ENCODE measurements at regions not wholly inside any gene's neighbourhood (a gene's known extent, or its start where the extent isn't known, plus 50 kb on each side); places are given as distances from the start of the nearest gene placed in this dataset.

GRCh38 chr21:28263974-28264373 lies 728.7 kb downstream of the LTN1 start:
- no peak for DNase-seq (ENCODE audit: extremely low read depth in 1 of 2, low read depth in 1 of 2)

GRCh38 chr21:28261298-28261697 lies 731.4 kb downstream of the LTN1 start:
- no peak for DNase-seq (ENCODE audit: extremely low read depth in 1 of 2, low read depth in 1 of 2)

GRCh38 chr21:28257276-28257675 lies 735.4 kb downstream of the LTN1 start:
- no peak for DNase-seq (ENCODE audit: extremely low read depth in 1 of 2, low read depth in 1 of 2)

- DNase-seq (ENCODE audit: extremely low read depth in 1 of 2, low read depth in 1 of 2), result no peak
Observed at GRCh38 chr21:28256837-28257236, 735.8 kb downstream of the LTN1 start.

- no peak for DNase-seq (ENCODE audit: extremely low read depth in 1 of 2, low read depth in 1 of 2)
Observed at GRCh38 chr21:28256420-28256831, 736.3 kb downstream of the LTN1 start.

GRCh38 chr21:28253961-28254360 lies 738.7 kb downstream of the LTN1 start:
- no peak for DNase-seq (ENCODE audit: extremely low read depth in 1 of 2, low read depth in 1 of 2)

- no peak for DNase-seq (ENCODE audit: extremely low read depth in 1 of 2, low read depth in 1 of 2)
Observed at GRCh38 chr21:28253338-28253737, 739.3 kb downstream of the LTN1 start.

- DNase-seq (ENCODE audit: extremely low read depth in 1 of 2, low read depth in 1 of 2), result no peak
Observed at GRCh38 chr21:28252928-28253327, 739.7 kb downstream of the LTN1 start.

- DNase-seq (ENCODE audit: extremely low read depth in 1 of 2, low read depth in 1 of 2), result no peak
Observed at GRCh38 chr21:28250946-28251345, 741.7 kb downstream of the LTN1 start.

GRCh38 chr21:28247454-28248020 lies 745.1 kb downstream of the LTN1 start:
- DNase-seq (ENCODE audit: extremely low read depth in 1 of 2, low read depth in 1 of 2), result no peak

- no peak for DNase-seq (ENCODE audit: extremely low read depth in 1 of 2, low read depth in 1 of 2)
Observed at GRCh38 chr21:28240586-28240985, 752.1 kb downstream of the LTN1 start.

- no peak for DNase-seq (ENCODE audit: extremely low read depth in 1 of 2, low read depth in 1 of 2)
Observed at GRCh38 chr21:28239340-28239739, 753.3 kb downstream of the LTN1 start.

- no peak for DNase-seq (ENCODE audit: extremely low read depth in 1 of 2, low read depth in 1 of 2)
Observed at GRCh38 chr21:28237661-28238060, 755.0 kb downstream of the LTN1 start.

GRCh38 chr21:28235169-28235895 lies 757.3 kb downstream of the LTN1 start:
- no peak for DNase-seq (ENCODE audit: extremely low read depth in 1 of 2, low read depth in 1 of 2)

GRCh38 chr21:28234326-28234725 lies 758.4 kb downstream of the LTN1 start:
- DNase-seq (ENCODE audit: extremely low read depth in 1 of 2, low read depth in 1 of 2), result no peak

- DNase-seq (ENCODE audit: extremely low read depth in 1 of 2, low read depth in 1 of 2), result no peak
Observed at GRCh38 chr21:28233536-28234220, 759.0 kb downstream of the LTN1 start.

GRCh38 chr21:28230559-28230958 lies 762.1 kb downstream of the LTN1 start:
- DNase-seq (ENCODE audit: extremely low read depth in 1 of 2, low read depth in 1 of 2), result no peak

- DNase-seq (ENCODE audit: extremely low read depth in 1 of 2, low read depth in 1 of 2), result no peak
Observed at GRCh38 chr21:28229814-28230213, 762.9 kb downstream of the LTN1 start.

- DNase-seq (ENCODE audit: extremely low read depth in 1 of 2, low read depth in 1 of 2), result no peak
Observed at GRCh38 chr21:28228636-28228995, 764.1 kb downstream of the LTN1 start.

GRCh38 chr21:28227881-28228635 lies 764.6 kb downstream of the LTN1 start:
- DNase-seq (ENCODE audit: extremely low read depth in 1 of 2, low read depth in 1 of 2), result no peak

GRCh38 chr21:28226563-28226962 lies 766.1 kb downstream of the LTN1 start:
- no peak for DNase-seq (ENCODE audit: extremely low read depth in 1 of 2, low read depth in 1 of 2)

All from activated CD8-positive, alpha-beta memory T cell treated with anti-CD3 and anti-CD28 coated beads for 1 hour (primary cell).